HG03520 (cell line): ENCODE measurements at regions not wholly inside any gene's neighbourhood (a gene's known extent, or its start where the extent isn't known, plus 50 kb on each side); places are given as distances from the start of the nearest gene placed in this dataset.
"Not testable (repeated sequence)": the region's sequence is repeated elsewhere in the genome, so short reads cannot be mapped to it uniquely, and the experiment has no call there.

ENCODE experiments used
- ATAC-seq: cut with Tn5 transposase; IDR thresholded peaks from one replicate; pipeline ENCODE4 v1.9.1; 2021; ENCODE audit warnings: mild to moderate bottlenecking, moderate library complexity; ENCODE audit not compliant: unreplicated experiment

DNA sequence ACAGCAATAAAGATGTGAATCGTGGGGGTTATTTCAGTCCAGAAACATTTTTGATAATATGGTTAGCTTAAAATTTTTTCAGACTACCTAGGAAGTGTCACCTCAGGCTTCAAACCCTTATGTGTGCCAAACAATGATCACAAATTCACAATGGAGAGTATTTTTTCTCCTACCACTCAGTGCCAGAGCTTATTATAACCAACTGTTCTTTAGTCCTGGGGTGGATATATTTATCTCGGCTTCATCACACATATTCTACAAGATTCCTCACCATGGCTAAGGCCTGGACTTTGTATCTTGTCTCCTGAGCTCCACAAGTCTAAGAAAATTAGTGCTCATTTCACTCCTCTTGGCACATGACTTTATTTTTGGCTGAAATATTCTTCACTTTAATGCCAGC lies 629.1 kb downstream of the RWDD3 start:
- no peak for ATAC-seq

DNA sequence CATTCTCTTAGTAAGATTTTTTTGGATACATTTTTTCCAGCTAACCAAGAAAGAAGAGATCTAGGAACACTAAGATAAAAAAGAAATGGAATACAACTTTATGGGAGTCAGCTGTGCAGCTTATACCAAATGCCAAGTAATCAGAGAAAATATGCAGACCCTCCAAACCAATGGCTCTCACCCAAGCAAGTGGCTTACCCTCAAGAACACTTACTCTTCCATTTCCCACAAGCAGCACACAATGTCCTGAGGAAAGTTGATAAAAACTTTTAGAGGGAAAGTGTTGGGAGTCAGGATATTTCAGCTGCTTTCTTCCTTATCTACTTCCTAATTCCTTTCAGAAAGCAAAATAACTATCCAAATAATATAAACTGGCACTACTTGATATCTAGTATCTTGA lies 631.8 kb downstream of the RWDD3 start:
- no peak for ATAC-seq

DNA sequence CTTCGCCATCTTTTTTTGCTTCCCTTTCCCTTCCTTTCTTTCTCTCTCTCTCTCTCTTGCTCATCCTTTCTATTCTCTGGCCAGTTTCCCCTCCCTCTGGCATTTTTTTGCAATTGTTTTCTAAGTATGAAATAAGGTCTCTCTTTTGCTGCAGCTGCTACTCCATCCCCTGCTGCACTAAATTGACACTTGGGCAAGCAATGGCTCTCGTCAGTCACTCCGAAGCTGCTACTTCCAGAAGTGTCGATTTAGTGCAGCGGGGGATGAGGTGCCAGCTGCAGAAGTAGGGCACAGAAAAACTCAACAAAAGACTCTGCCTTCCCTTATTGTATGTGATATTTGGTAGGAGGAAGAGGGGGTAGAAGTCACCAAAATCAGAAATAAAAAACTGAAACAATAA lies 642.3 kb downstream of the RWDD3 start:
- ATAC-seq, result no peak

DNA sequence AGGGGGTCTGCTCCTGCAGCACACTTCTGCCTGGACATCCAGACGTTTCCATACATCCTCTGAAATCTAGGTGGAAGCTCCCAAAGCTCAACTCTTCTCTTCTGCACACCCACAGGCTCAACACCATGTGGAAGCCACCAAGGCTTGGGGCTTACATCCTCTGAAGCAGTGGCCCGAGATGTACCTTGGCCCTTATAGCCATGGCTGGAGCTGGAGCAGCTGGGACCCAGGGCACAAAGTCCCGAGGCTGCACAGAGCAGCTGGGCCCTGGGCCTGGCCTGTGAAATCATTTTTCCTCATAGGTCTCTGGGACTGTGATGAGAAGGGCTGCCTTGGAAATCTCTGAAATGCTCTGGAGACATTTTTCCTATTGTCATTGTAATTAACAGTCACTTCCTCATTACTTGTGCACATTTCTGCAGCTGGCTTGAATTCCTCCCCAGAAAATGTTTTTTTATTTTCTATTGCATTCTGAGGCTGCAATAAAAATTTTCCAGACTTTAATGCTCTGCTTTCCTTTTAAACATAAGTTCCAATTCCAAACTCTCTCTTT lies 645.6 kb downstream of the RWDD3 start:
- no peak for ATAC-seq

DNA sequence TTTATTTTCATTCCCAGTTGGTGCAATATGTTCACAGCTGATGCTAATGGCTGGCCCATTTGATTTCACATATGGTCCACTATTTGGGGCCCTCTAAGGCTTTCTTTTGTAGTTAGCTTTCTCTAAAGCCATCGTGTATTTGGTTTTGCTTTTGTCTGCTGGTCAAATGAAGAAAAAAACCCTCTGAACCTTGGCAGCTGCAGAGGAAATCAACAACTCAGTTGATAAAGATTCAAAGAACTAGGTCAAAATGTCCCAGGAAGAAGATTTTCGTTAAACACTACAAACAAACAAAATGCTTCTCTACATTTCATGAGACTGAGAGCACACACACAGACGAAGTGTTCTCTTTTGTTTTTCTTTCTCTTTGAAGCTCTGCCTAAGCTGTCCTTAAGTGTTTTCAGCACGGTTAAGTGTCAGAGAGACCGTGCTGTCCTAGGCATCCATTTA lies 655.0 kb downstream of the RWDD3 start:
- no peak for ATAC-seq

DNA sequence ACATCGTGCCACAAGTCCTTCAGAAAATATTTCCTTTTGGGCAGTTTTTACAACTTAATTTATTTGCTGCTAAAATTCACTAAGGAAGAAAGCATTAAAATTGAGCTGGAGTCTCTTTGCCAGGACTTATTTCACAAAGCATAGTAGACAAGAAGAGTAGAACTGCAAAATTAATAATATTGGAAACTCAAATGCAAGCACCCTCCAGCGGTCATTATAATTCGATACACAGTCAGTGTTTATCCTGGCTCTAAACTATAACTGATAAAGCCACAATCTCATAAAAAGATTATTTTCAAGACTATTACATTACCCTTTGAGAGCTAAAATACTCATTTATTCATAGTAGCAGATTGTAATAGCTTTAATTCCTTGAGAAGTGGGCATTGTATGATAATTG lies 655.4 kb downstream of the RWDD3 start:
- ATAC-seq, result no peak

DNA sequence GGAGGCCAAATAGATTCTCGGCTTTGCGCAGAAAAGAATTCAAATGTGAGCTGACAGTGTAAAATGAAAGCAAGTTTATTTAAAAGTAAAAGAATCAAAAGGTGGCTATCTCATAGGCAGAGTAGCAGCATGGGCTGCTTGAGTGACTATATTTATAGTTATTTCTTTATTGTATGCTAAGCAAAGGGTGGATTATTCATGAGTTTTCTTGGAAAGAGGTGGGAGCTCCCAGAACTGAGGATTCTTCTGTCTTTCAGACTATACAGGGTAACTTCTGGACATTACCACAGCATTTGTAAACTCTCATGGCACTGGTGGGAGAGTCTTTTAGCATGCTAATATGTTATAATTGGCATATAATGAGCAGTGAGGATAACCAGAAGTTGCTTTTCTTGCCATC lies 659.9 kb downstream of the RWDD3 start:
- ATAC-seq, result no peak

DNA sequence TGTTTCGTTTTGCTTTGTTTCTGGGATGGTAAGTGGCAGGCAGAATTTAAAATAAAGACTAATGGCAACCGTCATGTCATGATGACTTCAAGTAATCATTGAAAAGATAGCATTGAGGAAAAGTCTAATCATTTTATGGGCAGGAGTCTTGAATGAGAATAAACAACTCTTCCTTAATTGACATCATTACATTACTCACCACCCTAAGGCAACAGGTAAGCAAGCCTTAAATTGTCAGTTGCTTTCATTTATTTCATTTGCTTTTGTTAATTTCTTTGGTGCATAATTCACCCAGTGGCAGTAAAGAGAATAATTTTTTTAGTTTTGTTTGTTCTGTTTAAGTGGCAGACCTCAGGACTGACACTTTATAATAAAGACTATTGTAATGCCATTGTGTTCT lies 669.0 kb downstream of the RWDD3 start:
- ATAC-seq, result no peak

DNA sequence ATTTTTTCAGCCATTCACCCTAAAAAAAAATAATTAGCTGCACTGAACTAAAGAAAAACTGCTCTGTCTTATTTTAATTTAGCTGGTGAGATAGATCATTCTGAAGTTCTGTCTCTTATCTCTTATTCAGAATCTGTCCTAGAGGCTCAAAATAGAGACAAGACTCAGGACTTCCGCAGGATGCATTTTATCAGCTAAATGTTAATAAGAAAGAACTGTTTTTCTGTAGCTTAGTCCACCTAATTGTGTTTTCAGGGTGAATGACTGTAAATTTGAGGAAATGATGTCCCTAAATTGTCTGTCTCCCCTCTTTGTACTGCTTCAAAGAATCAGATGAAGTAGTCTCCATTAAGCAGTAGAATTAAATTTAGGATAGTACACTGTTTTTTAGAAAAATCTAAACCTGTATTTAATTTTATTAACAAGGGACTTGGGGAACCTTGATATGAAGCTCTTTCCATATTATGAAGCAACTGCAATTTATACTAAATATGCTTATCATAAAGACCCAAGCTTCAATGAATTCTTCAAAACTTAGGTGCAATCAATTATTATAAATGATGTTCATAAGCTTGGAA lies 671.9 kb downstream of the RWDD3 start:
- ATAC-seq, result no peak

DNA sequence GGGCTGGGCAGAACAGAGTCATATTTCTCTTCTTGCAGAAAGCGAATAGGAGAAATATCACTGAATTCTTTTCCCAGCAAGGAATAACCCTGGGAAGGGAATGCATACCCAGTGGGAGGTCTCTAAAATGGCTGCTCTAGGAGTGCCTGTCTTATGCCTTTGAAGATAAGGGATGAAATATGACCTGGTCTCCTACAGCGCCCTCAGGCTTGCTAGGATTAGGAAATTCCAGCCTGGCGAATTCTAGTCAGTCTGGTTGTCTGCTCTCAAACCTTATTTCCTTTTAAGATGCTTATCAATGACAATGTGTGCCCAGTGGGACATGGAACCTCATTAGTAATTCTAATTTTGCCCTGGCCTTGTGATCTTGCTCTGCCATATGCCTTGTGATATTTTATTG lies 677.7 kb downstream of the RWDD3 start:
- not testable (repeated sequence) for ATAC-seq

DNA sequence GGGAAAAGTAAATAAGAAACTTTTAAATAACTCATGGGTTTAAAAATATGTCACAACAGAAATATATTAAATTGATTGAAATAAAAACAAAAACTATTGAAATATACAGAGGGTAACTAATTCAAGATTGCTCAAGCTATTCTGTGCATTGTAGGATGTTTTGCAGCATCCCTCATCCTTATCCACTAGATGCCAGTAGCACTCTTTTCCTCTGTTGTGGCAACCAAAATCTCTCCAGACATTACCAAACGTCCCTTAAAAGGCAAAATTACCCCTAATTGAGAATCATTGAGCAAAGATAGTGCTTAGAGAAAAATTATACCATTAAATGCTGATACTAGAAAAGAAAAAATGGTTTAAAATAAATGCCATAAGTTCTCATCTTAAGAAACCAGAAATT lies 682.6 kb downstream of the RWDD3 start:
- ATAC-seq, result no peak

DNA sequence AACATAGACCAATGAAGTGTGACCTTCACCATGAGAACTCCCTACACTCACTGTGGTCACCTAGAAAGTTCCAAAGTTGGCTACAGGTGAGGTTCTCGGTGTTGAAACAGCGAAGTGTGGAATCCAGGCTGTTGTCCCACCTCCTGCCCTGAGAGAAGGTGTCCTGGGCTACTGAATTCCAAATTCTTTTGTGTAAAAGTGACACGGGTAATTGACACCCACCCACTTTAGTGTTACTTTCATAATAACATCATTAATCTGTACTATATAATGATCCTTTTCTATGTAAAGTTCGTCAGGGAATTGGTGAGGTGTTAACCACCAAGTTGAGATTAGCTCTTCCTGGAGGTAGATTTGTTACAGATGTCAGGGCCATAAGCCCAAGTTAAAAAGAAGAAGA lies 690.7 kb downstream of the RWDD3 start:
- ATAC-seq, result no peak

DNA sequence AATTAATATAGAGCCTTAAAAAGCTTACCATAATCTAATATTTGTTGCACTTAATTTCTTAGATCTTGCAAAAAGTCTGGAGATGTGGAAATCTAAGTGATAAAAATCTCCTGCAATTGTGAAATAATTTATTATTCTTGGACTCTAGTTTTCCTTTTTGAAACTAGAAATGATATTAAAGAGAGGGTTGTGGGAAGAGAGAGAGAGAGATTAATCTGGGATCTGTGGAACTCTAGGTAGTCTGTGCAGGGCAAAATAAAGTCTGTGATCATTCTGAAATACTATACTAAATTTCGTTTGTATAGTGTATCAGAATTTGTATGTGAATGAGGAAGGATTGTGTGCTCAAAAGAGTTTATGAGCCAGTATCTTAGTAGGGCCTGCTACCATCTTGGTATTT lies 692.3 kb downstream of the RWDD3 start:
- ATAC-seq, result no peak

DNA sequence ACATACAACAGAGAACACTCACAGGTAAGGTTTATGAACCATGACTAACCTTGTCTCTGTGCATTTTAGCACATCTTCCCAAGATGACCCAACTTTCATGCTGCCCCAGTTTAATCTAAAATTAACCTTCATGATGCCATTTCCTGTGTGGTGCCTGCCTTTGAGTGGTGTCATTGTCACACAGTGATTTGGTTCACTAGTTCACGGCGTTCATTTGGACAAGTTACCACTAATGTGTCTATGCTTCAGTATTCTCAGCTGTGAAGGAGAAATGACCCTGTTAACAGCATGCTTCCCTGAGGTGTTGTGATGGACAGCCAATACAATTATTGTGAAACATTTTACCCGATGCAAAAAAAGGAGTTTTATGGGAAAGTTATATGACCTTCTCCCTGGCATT lies 693.1 kb downstream of the RWDD3 start:
- no peak for ATAC-seq

DNA sequence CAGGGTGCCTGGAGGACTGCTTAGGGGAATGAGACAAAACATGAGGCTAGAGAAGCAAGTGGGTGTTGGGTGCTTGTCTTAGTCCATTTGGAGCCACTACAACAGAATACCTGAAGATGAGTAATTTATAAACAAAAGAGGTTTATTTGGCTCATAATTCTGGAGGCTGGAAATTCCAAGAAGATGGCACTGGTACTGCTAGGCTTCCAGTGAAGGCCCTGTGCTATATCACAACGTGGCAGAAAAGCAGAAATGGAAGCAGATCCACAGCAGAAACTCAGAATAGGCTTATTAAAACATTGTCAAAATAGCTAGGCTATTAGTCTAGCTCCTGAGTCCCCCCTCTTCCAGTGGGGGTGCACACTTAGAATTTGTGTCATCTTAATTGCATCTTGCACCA lies 701.7 kb downstream of the RWDD3 start:
- ATAC-seq, result no peak

DNA sequence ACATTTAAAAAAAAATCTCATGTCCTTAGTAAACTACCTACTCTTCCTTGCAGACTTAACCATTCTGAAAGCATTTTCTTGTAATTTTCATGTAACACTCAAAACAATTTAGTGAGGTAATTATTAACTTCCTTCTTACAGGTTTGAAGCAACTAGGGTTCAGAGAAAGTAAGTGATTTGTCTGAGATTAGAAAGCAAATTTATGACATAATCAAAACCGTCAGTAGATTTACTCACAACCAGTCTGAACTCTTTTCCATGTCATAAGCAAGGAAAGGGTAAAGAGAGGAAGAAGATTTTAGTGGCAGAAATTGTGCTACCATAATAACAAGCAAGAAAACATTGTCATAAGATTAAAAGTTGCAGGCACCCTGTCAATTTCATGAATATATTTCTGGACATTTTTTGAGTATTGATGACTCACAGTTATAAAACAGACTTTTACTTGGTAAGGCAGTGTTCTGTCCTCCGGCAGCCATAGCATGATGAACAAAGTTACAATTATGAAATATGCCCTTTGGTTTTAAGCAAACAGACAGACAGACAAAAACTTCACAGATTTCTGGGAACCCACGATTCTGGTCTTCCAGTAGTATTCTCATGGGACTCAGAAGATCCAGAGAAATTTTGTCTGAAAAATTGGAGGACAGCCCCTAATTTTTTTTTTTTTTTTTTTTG lies 707.2 kb downstream of the RWDD3 start:
- no peak for ATAC-seq

DNA sequence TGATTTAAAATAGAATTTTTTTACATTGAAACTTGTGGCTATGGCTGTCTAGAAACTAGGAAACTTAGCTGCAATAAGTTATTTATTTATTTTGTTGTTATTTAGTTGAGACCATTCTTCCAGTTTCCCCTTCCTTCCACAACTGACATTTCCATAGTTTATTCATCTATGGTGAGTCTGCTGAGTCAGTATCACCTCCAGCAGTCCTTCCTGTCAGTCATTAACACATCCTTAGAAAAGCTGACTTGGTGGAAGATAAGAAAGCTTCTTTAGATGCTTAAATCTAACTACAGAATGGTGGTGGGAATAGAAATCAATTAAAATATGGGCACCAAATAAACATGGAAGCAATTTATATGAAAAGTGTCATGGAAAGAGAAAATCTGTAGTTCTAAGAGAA lies 714.0 kb downstream of the RWDD3 start:
- ATAC-seq, result no peak

DNA sequence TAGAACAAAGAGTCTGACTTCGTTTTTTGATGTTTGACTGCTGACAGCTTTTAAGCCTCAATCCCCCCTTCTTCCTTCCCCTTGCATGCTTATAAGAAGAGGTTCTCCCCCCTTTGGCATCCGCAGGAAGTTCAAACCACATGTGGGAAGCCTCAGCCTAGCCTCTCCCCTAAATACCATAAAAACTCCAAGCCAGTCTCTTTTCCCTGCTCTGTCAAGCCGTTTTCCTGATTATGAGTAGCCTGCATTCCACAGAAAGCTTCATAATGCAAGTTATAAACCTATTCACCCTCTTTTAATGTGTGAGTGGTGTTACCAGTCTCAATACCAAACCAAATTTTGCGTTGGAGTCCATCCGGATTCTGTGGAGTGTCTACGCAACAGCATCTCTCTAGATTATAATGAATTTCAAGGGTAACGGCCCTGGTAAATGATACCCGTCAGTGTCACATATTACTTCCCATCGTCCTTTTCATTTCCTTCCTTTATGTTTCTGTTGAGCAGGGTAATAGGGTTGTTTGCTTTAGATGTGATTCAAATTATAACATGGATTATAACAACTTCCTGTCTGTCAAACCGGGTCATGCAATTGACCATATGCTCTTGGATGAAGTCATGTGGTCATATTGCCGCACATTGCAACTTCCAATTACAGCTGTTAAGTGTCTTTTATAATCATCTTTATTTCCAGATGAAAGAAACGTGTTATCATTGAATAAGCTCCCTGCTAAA lies 717.5 kb downstream of the RWDD3 start:
- ATAC-seq, result no peak

DNA sequence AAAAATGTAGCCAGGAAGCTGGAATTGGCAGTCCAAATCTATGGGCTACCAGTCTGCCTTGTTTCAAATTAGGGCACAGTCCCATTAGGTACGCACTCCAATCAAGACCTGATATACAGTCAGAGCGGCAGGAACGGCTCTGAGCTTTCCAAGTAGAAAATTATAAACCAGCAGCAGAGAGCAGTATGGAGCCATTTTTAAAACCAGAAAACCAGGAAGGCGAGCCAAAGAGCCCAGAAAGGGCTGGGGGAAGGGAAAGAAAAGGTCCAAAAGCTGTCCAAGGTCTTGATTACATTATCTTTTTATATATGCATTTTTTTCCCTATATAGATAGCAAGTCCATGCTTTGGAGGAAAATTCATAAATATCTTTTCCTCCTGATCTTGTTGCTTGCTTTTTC lies 719.0 kb downstream of the RWDD3 start:
- ATAC-seq, result no peak

DNA sequence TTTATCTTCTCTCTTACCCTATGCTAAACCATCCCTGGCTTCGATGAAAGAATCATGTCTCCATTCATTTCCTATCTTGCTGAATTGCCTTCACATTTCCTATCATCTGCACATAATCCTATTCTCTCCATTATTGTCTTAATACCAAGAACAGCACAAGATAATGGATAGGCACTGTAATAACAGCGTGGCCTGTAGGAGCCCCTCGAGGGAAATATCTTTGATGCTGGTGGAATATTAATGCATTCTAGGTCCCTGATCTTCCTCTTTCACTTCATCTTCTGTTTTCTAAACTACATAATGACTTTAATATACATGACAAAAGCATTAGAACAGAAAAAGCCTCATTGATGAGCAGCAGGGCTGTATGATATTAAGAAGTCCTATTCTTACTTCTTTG lies 720.6 kb downstream of the RWDD3 start:
- ATAC-seq, result no peak

DNA sequence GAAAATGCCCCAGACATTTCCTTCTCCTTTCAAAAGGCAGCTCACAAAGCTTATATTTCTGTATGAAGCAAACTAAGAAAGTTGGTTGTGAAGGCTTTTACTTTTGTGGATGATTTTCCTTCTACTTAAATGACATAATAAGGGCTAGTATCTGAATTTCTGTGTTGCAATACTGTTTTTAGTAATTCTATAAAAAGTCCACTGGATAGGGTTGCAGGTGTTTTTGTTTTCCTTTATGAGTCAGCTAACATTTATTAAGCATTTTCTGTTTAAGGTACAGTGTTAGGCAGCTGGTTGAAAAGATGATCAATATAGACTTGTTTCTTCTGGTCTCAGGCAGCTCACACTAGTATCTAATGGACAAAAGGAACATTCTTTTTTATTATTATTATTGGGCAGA lies 722.2 kb downstream of the RWDD3 start:
- no peak for ATAC-seq

DNA sequence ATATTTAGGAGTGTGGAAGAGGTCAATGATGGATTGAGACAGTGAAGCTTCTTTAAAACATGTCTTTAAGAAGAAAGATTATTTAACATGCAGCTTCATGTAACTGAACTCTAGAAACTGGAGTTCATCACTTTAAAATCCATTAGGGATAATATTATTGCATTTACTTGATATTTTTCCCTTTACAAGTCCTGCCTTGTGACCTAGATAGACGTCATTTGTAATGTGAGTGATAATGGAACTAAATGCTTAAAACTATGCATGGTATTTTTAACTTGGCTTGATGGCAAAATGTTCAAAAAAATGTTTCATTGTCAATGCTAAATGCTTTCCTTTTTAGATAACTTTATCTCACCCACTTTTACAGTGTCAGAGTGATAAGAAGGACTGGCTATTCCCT lies 723.7 kb downstream of the RWDD3 start:
- no peak for ATAC-seq
